Activated CD4-positive, alpha-beta T cell treated with anti-CD3 and anti-CD28 coated beads, Interleukin-2, amount 50 U/mL, for 16 hours (primary cell): ENCODE measurements at regions not wholly inside any gene's neighbourhood (a gene's known extent, or its start where the extent isn't known, plus 50 kb on each side); places are given as distances from the start of the nearest gene placed in this dataset.

ENCODE experiments used
- DNase-seq: peaks from one replicate; pipeline ENCODE4 v3.0.0-alpha.2; 2020

DNA sequence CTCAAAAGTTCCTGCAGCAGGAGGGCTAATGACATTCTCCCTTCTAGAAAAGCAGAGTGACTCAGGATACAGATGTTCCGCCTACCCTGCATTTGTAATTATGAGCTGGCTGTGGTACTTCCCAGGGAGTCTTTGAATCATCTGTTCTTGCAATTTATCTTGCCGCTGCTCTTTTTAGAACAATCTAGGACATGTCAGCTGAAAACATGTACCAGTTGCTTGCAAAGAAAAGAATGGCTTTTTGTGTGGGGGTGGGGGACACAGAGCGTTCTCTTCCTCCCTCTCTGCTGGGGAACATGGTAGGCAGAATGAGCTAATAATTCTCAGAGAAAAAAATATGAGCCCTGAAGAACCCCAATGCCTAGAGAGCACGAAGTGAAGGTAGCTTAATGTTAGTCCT lies 51.7 kb upstream of the TUT7 start:
- DNase-seq, result peak; percentile 30

DNA sequence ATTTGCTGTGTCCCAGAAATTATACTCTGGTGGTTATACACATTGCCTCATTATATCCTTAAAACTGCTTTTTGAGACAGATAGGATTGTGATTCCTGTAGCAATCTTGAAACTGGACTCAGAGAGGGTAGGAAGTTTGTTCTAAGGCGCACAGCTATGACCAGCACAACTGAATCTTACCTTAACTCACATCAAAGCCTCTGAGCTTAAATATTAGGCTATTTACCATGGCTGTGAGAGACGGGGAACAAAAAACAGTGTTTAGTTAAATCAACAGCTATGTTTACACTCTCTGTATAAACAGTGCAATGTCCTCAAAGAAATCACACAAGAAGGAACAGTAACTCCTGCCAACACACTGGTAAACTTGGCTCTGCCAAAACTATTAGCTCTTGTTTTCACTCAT lies 50.9 kb upstream of the TUT7 start:
- DNase-seq, result no peak
